DMS 273 (cell line): ENCODE measurements at regions not wholly inside any gene's neighbourhood (a gene's known extent, or its start where the extent isn't known, plus 50 kb on each side); places are given as distances from the start of the nearest gene placed in this dataset.
"Not testable (repeated sequence)": the region's sequence is repeated elsewhere in the genome, so short reads cannot be mapped to it uniquely, and the experiment has no call there.

Source experiments
- DNase-seq: peaks from one replicate; lab custom pipeline; 2025; ENCODE audit not compliant: unreplicated experiment; lab: John Stamatoyannopoulos, UW

DNA sequence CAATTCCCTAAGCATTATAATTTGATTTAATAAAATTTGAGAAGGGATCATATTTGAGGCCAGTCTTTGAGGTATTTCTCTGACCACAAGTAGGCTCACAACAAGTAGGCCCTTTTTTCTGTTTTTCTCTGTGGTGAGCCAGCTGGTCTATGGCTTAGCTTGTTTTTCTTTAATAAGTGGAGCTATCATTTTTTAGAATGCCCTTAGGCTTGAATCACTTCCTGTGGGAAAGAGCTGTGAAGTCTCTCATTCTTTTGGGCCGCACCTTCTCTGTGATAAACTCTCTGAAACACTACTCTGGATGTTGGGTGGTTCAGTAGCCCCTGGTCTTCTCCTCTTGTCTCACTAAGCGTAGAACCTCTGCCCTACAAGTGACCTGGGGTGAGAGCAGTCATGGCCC lies 235.9 kb downstream of the SUCLG1 start:
- DNase-seq: no peak

DNA sequence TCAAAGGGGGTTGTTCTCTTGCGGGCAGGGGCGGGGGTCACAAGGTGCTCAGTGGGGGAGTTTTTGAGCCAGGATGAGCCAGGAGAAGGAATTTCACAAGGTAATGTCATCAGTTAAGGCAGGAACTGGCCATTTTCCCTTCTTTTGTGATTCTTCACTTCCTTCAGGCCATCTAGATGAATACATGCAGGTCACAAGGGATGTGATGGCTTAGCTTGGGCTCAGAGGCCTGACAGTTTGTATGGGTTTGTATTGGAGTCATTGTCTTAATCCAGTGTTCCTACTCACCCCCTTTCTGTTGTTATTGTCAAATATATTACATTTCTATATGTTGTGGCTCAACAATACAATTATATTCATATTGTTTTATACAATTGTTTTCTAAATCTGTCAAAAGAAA lies 238.0 kb downstream of the SUCLG1 start:
- not testable (repeated sequence) for DNase-seq

DNA sequence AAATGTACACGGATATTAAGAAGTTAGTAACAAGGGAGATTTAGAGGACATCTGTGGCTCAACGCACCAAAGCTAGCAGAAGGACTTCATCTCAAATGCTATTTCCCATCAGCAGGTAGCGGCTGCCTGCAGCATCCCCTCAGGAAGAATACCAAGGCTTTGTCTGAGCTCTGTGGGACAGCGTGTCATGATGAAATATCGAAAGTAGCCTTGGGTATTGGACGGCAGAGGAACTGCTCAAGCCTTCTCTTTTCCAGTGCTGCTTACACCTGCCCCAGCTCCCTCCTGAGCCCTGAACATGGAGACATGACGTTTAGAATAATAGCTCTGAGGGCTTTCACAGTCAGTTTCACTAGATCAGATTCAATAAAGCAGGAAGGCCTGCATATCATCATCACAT lies 241.6 kb downstream of the SUCLG1 start:
- no peak for DNase-seq

DNA sequence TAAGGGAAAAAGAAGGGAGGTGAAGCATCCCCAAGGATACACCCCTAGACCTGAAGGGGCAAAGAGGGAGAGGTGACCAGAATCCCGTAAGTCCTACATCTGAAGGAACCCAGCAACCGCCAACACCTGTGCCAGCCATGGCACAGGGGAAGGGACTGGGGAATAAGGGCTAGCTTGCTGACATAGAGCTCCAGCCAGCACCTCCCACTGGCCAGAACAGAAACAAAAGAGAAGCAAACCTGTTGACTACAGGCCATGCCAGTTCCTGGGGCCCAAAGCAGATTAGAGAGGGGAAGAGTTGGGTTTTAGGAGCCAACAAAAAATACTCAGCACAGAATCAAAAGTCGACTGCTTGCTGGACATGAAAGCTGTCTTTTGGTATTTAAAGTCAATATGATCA lies 244.6 kb downstream of the SUCLG1 start:
- DNase-seq: no peak

DNA sequence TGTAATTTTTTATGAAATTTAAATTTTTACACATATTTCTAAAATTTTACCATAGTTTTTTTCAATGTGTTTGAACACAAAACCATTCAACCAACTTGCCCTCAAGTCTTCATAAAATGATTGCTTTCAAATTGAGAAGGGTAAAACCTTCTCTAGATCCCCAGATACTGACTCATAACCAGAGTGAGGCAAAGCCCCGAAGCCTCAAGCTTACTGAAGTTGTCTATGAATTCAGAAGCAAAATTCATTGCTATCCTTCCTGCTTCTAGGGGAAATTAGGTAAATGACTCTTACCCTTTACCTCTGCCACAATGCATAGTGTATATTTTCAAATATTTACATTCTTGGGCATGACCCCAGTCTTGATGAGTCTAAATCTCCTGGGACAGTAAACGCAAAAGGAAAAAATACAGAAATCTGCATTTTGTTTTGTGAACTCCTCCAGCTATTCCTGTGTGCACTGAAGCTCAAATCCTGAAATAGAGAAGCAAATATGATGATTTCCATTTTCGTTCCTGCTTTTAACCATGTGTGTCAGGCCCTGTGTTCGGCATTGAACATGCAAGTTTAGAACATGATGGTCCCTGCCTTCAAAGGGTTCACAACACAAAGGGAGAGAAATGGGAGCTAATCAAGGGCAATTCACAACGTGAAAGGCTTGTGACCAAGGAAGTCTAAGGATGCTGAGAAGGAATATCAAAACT lies 246.3 kb downstream of the SUCLG1 start:
- no peak for DNase-seq

DNA sequence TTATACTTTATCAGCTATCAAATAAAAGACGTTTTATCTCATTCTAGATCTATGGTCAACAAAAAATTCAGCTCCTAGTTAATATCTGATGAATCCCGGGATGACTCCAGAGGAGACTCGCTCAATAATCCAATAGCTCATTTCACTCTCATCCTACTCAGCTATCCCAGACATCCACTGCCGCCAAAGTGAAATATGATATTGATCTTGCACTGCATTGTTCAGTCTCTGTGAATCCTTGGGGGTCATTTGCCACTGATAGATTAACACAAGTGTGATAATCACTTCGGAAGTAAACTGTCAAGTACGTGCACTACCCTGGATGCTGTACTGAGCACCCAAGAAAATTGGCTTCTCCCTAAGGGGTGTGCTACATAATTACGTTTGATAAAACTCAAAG lies 249.1 kb downstream of the SUCLG1 start:
- no peak for DNase-seq

DNA sequence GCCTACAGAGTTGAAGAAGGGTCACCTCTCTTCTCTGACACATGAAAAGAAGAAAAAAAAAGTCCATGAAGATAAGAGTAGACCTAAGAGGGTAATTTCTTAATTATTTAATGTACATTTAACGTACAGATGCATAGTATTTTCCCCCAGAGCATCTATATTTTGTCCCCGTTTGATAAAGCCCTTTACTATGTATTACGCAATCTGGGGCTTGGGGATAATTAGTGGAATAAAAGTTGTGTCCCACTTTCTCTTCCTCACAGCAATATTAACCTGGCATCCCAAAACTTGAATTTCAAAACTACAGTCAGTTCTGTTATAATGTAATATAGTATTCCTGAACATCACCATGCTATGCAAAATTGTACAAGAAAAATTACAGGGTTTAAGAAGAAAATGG lies 254.1 kb downstream of the SUCLG1 start:
- DNase-seq: no peak

DNA sequence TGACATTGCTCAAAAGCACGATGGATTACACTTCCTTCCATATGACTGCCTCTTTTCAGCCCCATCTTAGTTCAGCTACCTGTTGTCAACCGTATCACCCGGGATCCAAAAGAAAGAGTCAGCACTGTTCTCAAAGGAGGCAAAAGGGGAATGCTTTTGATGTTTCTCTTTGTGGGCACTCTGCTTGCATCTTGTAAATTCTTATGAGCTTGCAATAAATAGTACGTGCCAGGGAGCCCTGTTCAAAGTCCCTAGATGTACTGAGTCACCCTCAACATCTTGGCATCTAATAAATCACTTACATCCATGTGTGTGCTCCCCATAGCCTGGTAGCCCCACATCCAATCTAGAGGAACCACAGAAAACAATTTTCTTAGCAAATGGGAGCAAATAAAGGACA lies 256.9 kb downstream of the SUCLG1 start:
- no peak for DNase-seq

DNA sequence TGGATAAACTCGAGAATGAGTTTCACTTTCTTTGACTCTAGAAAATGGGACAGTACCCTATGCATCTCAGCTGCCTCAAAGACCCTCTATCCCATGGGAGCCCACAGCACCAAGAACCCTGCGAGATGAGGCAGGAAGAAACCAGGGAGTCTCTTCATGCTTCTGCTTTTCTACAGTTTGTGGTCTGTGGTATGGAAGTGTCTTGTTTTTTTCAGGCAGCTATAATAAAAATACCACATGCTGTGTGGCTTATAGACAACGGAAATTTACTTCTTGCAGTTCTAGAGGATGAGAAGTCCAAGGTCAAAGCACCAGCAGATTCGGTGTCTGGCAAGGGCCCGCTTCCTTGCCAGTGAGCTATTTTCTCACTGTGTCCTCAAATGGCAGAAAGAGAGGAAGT lies 257.9 kb downstream of the SUCLG1 start:
- no peak for DNase-seq

DNA sequence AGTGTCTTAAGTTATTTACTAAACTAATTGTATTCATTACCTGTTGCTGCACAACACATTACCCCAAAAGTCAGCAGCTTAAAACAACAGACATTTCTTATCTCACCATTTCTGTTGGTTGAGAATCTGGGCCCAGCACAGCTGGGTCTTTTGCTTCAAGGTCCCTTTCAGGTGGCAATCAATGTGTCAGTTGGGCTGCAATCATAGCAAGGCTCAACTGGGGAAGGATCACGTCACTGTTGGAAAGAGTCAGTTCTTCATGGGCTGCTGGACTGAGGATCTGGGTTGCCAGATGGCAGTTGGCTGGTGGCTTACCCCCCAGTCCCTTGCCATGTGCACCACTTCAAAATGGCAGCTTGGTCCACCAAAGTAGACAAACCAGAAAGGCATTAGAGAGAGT lies 261.2 kb downstream of the SUCLG1 start:
- DNase-seq: no peak

DNA sequence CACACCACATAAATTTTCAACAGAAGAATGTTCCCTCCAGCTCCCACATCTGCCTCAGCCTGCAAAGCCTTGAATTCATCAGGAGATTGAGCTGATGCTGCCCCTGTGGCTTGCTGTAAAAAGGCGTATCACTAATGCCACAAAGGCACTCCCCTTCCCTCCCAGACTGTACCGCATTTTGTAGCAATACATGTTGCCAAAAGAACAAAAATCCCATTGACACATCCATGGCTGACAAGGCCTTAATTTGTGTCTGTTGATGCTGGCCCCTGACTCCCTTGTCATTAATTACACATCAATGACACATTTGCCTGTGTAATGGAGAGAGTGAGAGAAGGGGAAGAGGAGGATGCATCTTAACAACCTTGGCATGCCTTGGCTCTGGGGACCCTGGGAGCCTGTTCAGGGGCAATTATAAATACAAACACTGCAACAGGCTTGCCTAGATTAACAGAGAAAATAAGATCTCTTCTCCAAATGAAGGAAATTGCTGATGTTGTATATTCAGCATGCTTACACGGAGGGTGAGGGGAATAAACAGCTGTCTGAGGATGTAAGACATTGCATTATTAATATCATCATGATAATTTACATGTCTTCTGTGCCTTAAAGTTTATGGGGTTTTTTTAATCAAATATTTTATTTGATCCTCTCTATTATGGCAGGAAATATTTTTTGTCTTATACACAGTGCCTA lies 264.0 kb downstream of the SUCLG1 start:
- DNase-seq: no peak

DNA sequence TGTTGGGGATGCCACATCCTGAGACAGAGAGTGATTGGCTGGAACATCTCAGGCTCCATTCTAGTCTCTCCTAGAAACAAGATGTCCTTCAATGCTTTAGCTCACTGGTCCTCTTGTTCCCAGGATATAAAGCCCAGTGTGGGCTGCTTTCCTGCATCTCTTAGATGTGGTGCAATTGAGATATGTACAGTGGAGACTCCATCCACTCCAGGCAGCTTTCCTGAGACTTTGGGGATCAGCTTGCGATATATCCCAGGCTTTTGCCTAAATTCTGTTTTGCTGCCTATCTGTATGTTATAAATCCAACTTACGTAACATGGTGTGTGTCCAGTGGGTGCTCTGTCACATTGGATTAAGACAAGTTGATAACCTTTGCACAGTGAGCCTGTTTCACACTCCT lies 264.9 kb downstream of the SUCLG1 start:
- DNase-seq: no peak

DNA sequence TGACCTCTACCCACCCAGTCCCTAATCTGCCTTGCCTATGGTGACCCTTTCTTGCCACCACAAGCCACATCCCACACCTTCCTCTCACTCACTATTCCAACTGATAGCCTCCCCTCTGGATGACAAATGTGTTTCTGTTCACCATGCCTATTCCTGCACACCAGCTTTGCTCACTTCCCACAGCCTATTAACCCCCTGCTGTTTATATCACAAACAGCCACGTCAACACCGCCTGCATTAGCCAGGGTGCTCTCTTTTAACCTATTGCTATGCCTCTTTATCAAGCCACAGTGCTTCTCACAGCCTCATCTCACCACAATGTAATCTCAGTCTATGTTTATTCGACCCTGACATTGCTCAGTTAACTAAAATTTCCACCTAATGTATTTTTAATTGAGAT lies 271.8 kb downstream of the SUCLG1 start:
- no peak for DNase-seq

DNA sequence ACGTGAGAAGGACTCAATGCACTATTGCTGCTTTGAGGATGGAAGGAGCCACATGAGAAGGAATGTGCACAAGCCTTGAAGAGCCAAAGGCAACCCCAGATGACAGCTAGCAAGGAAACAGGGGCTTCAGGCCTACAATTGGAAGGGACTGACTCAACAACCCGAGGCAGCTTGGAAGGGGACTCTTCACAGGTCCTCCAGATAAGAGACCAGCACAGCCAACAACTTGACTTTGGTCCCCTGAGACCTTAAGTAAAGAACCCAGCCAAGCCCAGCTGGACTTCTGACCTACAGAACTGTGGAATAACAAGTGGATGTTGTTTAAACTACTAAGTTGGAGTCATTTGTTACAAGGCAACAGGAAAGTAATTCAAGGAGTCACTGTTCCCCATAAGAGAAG lies 277.2 kb downstream of the SUCLG1 start:
- DNase-seq: no peak

DNA sequence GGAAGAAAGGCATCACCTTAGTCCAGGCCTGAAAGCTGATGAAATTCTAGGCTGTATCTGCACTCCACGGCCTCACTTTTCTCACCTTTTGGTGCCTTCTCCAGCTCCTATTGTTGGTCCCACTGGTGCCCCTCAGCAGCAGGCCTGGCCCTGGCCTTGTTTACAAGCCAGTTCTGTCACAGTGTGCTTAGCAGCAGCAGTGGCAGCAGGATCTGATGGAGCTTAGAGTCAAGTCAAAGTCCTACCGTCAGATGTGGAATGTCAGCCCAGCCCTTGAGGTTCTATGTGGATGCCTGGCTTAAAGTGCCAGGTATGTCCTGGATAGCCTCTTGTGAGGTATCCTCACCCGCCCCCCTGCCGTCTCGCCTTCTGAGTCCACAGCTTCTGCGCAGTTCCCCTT lies 281.3 kb downstream of the SUCLG1 start:
- DNase-seq: no peak

DNA sequence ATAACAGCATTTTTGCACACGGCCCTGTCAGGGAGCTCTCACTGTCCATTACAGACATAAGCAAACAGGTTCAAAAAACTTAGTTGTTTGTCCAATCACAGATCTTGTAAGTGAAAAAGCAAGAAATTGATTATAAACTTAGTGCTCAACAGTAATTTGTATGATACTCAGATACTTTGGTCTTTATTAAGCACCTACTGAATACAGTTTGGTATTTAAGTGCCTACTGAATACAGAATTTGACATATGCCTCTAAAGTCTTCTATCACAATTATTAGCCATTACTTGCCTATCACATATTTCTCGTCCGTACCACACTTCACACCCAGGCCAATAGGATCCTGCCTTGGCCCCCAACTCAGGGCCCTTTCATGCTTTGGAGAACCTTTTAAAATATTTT lies 283.1 kb downstream of the SUCLG1 start:
- DNase-seq: no peak

DNA sequence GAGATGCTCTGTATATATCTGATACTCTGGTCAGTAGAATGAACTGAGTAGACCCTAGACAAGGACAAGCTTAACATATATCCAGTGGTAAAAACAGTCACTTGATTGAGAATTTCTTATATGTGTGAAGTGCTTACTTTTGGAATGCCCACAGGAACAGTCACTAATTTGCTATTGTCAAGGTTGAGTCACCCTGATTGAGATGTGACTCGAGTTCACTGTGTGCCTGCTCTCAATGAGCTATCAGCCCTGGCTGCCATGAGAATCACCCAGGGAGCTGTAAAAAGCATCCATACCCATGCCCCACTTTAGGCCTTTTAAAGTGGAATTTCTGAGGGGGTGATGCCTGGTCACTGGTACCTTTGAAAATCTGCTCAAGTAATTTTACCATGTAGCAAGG lies 283.7 kb downstream of the SUCLG1 start:
- DNase-seq: no peak

DNA sequence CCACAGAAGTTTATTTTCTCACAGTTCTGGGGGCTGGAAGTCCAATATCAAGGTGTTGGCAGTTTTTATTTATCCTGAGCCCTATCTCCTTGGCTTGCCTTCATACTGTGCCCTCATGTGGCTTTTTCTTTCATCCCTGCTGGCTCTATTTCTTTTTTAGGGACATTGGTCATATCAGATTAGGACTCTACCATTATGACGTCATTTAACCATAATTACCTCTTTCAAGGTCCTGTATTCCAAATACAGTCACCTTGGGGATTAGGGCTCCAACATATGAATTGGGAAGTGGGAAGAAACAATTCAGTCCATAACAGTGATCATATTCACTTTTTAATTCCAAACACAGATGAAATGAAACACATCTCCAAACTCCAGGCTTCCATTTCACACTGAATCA lies 286.0 kb downstream of the SUCLG1 start:
- no peak for DNase-seq

DNA sequence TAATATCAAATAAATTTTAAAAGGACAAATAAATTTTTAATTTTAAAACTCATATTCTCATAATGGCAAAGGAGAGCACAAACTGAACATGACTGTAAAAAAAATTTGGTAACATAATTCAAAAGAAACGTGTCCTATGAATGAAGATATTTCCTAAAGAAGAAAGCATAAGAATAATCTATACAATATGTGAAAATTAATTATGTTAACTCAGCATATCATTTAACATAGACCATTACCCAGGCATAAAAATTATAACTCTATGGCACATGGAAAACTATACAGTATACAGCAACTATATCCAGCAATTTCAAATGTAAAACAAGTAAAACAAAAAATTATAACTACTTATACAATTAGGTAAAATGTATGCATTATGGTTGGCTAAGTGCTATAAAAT lies 288.1 kb downstream of the SUCLG1 start:
- no peak for DNase-seq

DNA sequence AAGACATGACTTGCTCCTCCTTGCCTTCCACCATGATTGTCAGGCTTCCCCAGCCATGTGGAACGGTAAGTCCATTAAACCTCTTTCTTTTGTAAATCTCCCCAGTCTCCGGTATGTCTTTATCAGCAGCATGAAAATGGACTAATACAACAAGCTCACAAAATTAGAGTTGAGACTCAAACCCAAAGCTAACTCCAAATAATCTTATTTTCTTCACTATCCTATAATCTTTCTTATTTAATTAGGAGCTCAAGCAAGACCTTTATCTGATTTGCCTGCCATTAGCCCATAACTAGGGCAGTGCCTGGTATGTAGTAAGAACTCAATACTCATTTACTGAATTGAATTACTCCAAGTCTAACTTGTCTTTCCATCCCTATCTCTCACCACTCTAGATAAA lies 289.2 kb downstream of the SUCLG1 start:
- no peak for DNase-seq

DNA sequence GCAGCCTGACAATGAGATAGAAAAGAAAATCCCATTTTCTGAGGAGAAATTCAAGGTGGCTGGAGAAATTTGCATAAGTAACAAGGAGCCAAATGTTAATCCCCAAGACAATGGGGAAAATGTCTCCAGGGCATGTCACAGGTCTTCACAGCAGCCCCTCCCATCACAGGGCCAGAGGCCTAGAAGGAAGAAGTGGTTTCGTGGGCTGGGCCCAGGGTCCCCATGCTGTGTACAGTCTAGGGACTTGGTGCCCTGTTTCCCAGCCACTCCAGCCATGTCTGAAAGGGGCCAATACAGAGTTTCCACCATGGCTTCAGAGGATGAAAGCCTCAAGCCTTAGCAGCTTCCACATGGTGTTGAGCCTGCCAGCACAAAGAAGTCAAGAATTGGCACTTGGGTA lies 290.5 kb downstream of the SUCLG1 start:
- DNase-seq: not testable (repeated sequence)

DNA sequence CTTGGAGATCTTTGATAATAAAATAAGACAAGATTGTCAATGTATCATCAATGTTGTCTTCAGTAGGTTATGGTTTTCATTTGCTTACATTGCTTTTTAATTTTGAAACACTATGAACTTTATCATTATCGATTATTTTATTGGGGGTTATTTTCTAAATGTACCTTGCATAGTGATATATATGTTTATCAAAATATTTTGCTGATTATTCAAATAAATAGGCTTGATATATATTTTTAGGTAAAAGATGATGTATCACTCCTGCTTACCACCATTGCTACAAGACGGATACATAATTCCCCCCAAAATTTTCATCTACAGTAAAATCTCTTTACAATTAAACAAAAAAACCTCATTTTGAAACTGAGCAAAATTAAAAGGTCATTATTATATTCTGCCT lies 293.8 kb downstream of the SUCLG1 start:
- no peak for DNase-seq

DNA sequence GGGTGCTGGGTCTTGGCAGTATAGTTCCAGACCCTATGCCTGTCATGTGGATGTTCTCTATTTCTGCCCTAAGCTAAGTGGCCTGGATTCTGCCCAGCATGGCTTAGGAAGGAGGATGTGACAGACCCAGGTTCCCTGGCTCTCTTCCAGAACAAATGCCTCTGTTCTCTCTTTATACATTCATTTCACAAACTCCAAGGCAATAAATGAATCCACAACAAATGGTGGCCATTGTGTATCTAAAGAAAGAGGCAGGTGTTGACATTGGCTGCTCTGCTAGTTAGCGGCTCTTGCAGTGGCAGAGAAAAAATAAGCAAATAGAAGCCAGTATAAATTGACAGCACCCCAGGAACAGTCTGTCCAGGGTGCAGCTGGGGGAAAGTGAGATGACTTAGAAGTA lies 298.6 kb downstream of the SUCLG1 start:
- DNase-seq: no peak
